ENCODE measurements at regions not wholly inside any gene's neighbourhood (a gene's known extent, or its start where the extent isn't known, plus 50 kb on each side); places are given as distances from the start of the nearest gene placed in this dataset.

DNA sequence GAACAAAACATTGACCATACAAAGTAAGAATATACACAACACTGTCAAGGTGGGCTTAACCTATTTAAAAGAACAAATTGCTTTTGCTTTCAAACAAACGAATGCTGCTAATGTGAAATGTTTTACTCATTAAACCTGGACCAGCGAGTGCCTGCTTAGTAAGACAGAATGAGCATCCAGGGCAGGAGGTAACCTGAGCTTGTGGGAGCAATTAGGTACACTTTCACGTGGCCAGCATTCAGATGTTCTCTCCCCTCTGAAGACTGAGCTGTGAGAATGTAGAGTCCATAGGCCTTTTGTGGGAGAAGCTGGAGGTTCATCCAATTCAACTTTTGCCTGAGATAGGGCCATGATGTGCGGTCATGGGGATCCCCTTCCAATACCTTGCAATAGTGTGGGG, 266.5 kb downstream of the TSN start (continued):
- no peak for TF ChIP-seq RBM39 (optimal IDR thresholded peaks at IDR 0.05; ENCODE audit: low read depth, low read length)

DNA sequence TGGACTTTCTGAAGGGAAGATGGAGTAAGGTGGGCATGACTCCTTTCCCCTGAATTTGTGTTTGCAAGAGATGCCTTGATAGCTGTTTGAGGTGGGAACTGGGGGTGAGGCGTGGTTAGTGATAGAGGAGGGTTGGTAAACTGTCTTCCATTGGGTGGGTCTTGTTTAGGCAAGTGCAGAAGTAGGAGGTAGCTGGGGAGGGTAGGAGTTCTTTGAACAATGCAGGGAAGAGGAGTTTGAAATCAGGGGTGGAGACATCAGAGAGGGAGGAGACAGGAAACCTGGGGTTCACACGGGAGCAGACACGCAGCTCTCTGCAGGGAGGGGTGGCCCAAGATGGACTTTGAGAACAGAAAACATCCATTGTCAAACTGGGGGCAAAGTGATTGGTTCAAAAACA, 267.1 kb downstream of the TSN start:
- Histone ChIP-seq H3K4me3 (no peak overlapping the region), H3K4me2 (ENCODE audit: insufficient read depth, low read length) (no peak overlapping the region), H3K9me1 (ENCODE audit: control insufficient read depth, insufficient read depth, low read length) (no peaks in the 10 kb centered on the region), H3K79me2 (ENCODE audit: control insufficient read depth, insufficient read depth, low read length) (no peaks in the 10 kb centered on the region), H3K9ac (ENCODE audit: insufficient read depth in 1 of 2, low read depth in 2 of 2, low read length in 2 of 2) (no peak overlapping the region), H3K36me3 (ENCODE audit: control insufficient read depth, insufficient read depth, low read length) (no peaks in the 10 kb centered on the region), H3K9me3 (replicated peaks; ENCODE audit: control insufficient read depth, insufficient read depth, low read depth, low read length) (no peaks in the 10 kb centered on the region), H3K27ac (ENCODE audit: extremely low read depth, low read depth, low read length) (no peak overlapping the region), H3K4me1 (replicated peaks in 1 of 2; ENCODE audit: control insufficient read depth in 2 of 2, insufficient read depth in 2 of 2, low read length in 2 of 2) (no peaks in the 10 kb centered on the region), H3K27me3 (ENCODE audit: control insufficient read depth in 2 of 2, insufficient read depth in 2 of 2, low read length in 2 of 2) (peaks cover 0 to 34% of the 10 kb centered on the region in 2 experiments; a peak in 3 of 5 replicates), H2AFZ (ENCODE audit: low read depth, low read length) (no peak overlapping the region), H4K20me1 (replicated peaks; ENCODE audit: control insufficient read depth, insufficient read depth, low read length) (no peaks in the 10 kb centered on the region)
- TF ChIP-seq DIDO1 (tag; IDR thresholded peaks at IDR 0.05; ENCODE audit: low read depth) (no peak), ETV5 (CRISPR knock-in tag; IDR thresholded peaks at IDR 0.05; ENCODE audit: low read depth) (no peak), HNRNPH1 (optimal IDR thresholded peaks at IDR 0.05; ENCODE audit: low read depth, low read length) (no peak), ZSCAN32 (CRISPR knock-in tag; IDR thresholded peaks at IDR 0.05) (no peak), ILK (tag; IDR thresholded peaks at IDR 0.05; ENCODE audit: borderline replicate concordance, low read depth) (no peak), CREM (IDR thresholded peaks at IDR 0.05; ENCODE audit: low read depth) (no peak), SP2 (IDR thresholded peaks at IDR 0.05; ENCODE audit: extremely low read depth, low read depth, low read length, poor library complexity, severe bottlenecking) (no peak), CEBPG (CRISPR knock-in tag; IDR thresholded peaks at IDR 0.05) (no peak), CEBPG (tag; conservative IDR thresholded peaks at IDR 0.05 in 1 of 2, IDR thresholded peaks at IDR 0.05 in 1 of 2) (no peak), ZNF24 (IDR thresholded peaks at IDR 0.05) (no peak), PRMT5 (CRISPR knock-in tag; IDR thresholded peaks at IDR 0.05) (no peak), MEF2D (tag; conservative IDR thresholded peaks at IDR 0.05; ENCODE audit: low read depth) (no peak), HDAC3 (IDR thresholded peaks at IDR 0.05; ENCODE audit: borderline replicate concordance, partially characterized antibody) (no peak), ETS2 (tag; IDR thresholded peaks at IDR 0.05; ENCODE audit: borderline replicate concordance, poor library complexity, severe bottlenecking) (no peak), TCF3 (CRISPR knock-in tag; IDR thresholded peaks at IDR 0.05) (no peak)
- TF ChIP-seq, protein P1, sequence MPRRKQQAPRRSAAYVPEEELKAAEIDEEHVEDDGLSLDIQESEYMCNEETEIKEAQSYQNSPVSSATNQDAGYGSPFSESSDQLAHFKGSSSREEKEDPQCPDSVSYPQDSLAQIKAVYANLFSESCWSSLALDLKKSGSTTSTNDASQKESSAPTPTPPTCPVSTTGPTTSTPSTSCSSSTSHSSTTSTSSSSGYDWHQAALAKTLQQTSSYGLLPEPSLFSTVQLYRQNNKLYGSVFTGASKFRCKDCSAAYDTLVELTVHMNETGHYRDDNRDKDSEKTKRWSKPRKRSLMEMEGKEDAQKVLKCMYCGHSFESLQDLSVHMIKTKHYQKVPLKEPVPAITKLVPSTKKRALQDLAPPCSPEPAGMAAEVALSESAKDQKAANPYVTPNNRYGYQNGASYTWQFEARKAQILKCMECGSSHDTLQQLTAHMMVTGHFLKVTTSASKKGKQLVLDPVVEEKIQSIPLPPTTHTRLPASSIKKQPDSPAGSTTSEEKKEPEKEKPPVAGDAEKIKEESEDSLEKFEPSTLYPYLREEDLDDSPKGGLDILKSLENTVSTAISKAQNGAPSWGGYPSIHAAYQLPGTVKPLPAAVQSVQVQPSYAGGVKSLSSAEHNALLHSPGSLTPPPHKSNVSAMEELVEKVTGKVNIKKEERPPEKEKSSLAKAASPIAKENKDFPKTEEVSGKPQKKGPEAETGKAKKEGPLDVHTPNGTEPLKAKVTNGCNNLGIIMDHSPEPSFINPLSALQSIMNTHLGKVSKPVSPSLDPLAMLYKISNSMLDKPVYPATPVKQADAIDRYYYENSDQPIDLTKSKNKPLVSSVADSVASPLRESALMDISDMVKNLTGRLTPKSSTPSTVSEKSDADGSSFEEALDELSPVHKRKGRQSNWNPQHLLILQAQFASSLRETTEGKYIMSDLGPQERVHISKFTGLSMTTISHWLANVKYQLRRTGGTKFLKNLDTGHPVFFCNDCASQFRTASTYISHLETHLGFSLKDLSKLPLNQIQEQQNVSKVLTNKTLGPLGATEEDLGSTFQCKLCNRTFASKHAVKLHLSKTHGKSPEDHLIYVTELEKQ (CRISPR knock-in tag; IDR thresholded peaks at IDR 0.05): no peak
- ChIA-PET CTCF (ENCODE audit: low intra/inter-chr PET ratio) (no interaction called here), POLR2A (no interaction called here)
- ATAC-seq: no peak
- no TSS peak for BruUV-seq (replicated peaks)
- in situ Hi-C loops (cut with MboI): no loop called here
- intact Hi-C loops (cut with micrococcal nuclease): no loop called here
- WGBS (ENCODE audit: insufficient coverage, low coverage, missing lambda C conversion rate): 2% methylated on average over 3 of the region's 3 CpGs
- no peak for DNase-seq (ENCODE audit: extremely low read depth in 1 of 4, low spot score in 3 of 4)
- FAIRE-seq: no peak
